GM18870 (cell line): ENCODE measurements at regions not wholly inside any gene's neighbourhood (a gene's known extent, or its start where the extent isn't known, plus 50 kb on each side); places are given as distances from the start of the nearest gene placed in this dataset.
"Not testable (repeated sequence)": the region's sequence is repeated elsewhere in the genome, so short reads cannot be mapped to it uniquely, and the experiment has no call there.

Source experiments
- ATAC-seq: cut with Tn5 transposase; IDR thresholded peaks from one replicate; pipeline ENCODE4 v1.9.1; 2021; ENCODE audit warnings: moderate library complexity; ENCODE audit not compliant: unreplicated experiment

DNA sequence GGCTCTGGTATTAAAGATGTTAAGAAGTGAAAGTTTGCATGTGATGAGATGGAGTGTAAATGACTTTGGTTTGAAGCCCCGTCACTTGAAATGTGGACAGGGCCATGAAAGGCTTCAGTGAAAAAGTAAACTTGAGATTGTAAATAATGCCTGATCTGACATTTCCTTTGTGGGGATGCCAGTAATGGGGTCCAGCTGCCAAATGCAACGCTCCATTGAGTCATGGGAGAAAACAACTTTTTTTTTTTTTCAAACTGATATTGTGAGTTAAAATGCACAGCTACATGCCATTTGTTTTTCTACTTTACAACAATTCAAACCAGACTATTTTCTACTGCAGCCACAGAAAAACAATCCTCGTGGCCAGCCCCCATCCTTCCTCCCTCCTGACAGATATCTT, 327.0 kb upstream of the TNC start:
- ATAC-seq = no peak

GRCh38 chr9:115445655-115446054, 327.7 kb upstream of the TNC start:
- ATAC-seq = no peak

DNA sequence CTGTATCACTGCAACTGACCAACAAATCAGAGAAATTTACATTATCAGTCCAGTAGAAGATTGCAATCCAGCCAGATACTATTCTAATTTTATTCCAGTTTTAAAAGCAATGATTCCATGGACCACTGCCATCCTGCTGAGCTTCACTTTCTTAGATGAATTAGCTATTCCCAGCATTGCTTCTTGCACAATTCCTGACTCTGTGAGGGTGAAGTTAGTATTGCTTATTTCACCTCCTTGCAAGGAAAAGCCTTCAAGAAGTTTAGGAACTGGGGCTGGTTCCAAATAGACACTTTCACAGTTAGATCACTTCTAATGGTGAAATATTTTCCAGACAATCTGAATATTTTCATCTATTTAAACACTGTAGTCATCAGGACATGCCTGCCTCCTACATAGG, 338.6 kb upstream of the TNC start:
- ATAC-seq = no peak

- ATAC-seq = no peak
Measured at GRCh38 chr9:115461280-115461679, 343.3 kb upstream of the TNC start.

DNA sequence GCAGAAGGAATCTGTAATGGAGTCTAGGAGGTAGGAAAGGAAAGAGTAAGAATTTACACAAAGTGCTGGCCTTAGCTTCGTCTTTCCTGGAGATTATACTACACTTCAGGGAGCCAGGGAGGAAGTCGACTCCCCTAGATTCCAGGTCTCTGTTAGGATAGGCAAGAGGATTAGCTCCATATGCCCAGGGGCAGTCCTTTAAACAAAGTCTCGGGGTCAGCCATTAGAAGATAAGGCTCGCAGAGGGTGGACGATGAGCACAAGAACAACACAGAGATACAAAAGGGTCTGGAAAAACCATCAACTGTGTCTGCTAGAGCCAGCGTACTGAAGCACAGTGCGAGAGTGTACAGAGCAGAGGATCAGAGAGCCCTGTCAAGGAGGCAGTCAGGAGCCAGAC, 344.7 kb upstream of the TNC start:
- no peak for ATAC-seq

DNA sequence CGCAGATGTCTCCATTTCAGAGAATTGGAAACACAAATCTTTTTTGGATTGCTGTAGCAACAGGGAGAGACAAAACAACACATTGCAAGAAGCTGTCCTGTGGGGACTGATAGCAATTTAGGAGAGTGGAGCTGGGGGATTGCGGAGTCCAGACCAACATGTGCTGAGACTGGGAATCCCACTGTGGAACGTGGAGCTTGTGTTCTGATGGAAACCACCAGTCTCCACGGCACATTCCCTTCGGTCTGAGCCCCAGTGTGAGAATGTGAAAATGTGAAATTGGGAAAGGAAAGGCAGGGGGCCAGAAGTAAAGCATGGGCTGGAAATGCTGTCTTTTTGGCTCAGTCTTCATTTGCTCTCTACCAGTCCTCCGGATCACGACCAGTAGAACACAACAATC, 348.8 kb upstream of the TNC start:
- ATAC-seq = no peak

- ATAC-seq = no peak
Measured at GRCh38 chr9:115469841-115470240, 351.9 kb upstream of the TNC start.

DNA sequence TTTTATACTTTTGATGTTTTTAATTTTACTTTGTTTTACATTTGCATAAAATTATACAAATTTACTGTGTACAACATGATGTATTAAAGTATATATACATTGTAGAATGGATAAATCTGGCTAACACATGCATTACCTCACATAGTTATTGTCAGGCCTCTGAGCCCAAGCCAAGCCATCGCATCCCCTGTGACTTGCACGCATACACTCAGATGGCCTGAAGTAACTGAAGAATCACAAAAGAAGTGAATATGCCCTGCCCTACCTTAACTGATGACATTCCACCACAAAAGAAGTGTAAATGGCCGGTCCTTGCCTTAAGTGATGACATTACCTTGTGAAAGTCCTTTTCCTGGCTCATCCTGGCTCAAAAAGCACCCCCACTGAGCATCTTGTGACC, 355.1 kb upstream of the TNC start:
- ATAC-seq = not testable (repeated sequence)

- no peak for ATAC-seq
Measured at GRCh38 chr9:115481769-115482168, 363.8 kb upstream of the TNC start.

DNA sequence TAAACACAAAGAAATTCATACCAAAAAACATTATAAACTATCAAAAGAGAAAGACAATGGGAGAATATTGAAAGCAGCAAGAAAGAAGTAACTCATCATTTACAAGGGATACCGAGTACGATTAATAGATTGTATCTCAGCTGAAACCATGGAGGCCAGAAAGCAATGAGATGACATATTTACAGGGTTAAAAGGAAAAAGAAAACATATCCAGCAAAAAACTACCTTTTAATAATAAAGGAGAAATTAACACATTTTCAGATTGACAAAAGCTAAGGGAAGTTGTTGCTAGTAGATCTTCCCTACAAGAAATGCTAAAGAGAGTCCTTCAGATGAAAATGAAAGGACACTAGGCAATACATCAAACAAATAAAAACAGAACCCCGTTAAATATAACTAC, 364.8 kb upstream of the TNC start:
- ATAC-seq = no peak

DNA sequence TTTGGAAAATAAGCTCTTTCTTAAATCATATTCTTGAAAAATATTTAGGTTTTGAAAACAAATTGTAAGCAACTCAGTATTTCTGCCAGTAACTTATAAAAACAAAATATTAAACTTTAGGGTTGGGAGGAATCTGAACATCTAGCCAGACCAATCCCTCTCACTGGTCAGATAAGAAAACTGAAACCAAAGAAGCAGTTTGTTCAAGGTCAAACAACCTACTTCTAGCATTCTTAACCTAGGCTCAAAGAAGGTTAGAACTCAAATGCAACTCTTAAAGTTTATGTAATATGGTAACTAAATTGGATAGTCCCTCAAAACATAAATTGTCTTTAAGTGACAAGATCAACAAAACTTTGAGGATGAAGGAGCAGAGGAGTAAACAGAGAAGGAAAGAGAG, 374.9 kb upstream of the TNC start:
- ATAC-seq = no peak

GRCh38 chr9:115494393-115494792, 376.4 kb upstream of the TNC start:
- no peak for ATAC-seq

GRCh38 chr9:115495052-115495635, 377.2 kb upstream of the TNC start:
- no peak for ATAC-seq

GRCh38 chr9:115495836-115496235, 377.9 kb upstream of the TNC start:
- no peak for ATAC-seq

DNA sequence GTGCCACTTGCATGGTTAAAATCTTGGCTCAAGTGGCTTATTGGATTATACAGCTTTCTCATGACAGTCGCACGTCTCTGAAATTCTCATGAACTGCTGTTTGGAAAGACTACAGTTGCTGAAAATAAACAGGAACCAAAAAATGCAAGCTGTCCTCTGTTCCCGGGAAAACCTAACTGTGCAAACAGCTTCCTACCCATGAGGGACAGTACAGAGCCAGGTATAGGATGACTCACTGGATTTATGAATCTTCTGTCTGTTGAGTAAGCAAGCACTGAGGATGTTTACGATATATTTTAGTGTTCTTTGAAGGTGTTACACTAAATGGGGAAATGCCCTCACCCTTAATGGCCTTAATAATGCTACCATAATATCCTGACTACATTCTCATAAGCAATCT, 380.3 kb upstream of the TNC start:
- ATAC-seq = no peak

- ATAC-seq = no peak
Measured at GRCh38 chr9:115507148-115507547, 389.2 kb upstream of the TNC start.

GRCh38 chr9:115513148-115513547, 395.2 kb upstream of the TNC start:
- ATAC-seq = no peak

DNA sequence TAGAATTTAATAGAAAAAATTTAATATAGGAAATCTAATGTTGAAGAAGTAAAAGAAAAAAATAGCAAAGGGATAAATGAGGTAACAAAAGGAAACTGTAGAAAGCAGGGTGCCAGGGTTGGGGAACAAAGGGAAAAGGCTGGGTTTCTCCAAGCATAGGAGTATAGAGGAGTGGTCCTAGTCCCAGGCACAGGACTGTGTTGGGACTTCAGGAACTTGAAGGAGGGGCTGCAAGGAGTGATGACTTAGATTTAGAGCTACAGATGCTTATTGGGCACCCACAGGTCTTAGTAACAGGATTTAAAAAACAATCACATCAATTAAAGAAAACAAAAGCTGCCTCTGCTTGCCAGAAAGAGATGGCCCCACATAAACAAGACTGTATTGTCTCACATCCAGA, 396.5 kb upstream of the TNC start:
- no peak for ATAC-seq

GRCh38 chr9:115517335-115518075, 399.5 kb upstream of the TNC start:
- ATAC-seq = no peak

GRCh38 chr9:115520646-115521045, 402.7 kb upstream of the TNC start:
- no peak for ATAC-seq

DNA sequence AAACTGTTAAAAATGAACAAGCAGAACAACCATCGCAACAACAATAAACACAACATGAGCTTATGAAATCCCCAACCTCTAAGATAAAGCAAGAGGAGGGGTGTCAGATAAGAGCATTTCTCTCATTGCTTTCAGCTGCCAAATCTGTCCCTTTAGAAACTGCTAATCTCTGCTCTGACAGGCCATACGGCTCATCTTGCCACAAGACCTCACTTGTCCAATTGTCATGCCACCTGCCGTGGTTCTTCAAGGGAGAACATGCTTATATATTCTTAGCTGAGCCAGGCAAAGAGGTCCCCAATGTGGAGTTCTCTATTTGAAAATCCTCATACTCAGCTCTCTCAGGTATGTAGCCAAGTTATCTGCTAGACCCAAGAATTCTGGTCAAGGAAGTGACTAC, 405.0 kb upstream of the TNC start:
- no peak for ATAC-seq

GRCh38 chr9:115524453-115525059, 406.6 kb upstream of the TNC start:
- ATAC-seq = no peak
